ENCODE measurements at regions not wholly inside any gene's neighbourhood (a gene's known extent, or its start where the extent isn't known, plus 50 kb on each side); places are given as distances from the start of the nearest gene placed in this dataset.

DNA sequence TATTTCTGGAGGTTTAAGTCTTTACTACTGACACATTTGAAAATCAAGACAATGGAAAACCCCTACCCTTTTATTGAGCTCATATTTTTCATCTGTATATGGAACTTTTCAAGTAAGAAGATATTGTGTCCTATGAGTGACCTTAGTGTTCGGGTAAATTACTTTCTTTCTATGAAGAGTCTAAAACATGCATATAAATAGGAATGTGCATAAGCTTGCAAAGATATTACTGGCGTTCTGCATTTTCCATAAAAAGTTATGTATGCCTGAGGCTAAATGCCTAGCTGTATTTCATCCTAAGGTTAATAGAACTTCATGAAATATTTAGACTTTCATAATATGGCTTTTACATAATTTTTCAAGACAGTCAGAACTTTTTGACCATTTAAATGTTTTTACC lies 495.8 kb upstream of the ADAMTS5 start:
- no peak for DNase-seq

DNA sequence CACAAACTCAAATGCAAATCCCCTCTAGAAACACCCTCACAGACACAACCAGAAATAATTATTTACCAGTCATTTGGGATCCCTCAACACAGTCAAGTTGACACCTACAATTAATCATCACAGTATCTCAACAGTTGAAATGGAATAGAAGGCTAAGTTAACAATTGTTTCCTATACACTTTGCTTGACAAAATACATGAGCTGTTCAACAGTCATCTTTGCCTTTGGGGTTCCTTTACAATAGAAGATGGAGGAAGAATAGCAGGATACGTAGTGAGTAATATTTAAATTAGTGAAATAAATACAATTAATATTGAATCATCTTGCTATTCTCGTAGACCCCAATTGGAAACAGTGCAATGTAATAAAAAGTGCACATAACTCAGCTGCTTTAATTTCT lies 487.3 kb upstream of the ADAMTS5 start:
- no peak for DNase-seq

DNA sequence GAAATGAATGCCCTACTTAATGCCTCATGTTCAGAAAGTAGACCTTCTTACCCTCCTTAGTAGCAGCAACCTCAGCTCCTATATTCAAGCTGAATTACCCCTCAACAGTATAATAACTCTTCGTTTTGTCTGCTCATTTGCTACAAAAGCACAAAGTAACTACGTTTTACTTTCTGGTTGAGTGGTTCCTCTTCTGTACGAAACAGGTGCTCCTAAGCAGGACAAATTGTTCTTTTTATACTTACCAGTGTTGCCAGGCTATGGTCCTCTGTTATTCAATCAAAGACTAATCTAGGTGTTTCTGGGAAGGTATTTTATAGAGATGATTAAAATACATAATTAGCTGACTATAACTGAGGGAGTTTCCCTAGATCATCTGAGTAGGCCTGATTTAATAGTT lies 484.2 kb upstream of the ADAMTS5 start:
- DNase-seq = no peak

DNA sequence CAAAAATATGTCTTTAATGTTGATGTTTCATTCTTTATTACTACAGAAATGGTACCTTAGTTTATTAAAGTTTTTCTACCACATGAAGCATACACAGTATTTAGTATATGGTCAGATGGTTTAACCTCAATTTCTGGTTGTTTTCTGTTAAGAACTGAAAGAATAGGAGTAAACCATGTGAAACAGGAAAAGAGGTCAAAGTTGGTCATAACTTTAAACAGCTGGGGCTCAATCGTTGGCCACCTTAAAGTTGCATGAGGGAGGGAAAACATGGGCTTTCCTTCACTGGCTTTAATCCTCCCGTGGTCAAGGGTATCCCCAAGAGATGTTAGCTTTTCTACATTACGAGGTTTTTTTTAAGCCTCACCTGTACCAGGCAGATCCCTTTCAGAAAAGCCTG lies 483.3 kb upstream of the ADAMTS5 start:
- no peak for DNase-seq

DNA sequence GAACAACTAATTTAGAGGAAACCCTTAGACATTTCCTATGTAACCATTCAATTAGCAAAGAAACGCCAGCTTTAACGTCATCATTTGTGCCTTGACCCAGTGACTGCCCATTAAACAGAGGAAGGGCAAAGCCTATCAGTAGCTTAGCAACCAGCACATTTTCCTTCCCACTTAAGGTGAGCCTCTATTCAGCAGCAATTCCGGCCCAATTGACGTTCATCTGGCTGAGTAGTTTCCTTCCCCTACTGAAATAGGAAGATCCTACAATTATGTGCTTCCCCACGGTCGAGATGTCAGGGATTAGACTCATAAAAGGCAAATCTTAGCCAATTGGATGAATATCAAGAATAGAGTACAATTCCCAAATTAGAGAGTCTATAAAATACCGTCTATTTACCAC lies 482.1 kb upstream of the ADAMTS5 start:
- no peak for DNase-seq

DNA sequence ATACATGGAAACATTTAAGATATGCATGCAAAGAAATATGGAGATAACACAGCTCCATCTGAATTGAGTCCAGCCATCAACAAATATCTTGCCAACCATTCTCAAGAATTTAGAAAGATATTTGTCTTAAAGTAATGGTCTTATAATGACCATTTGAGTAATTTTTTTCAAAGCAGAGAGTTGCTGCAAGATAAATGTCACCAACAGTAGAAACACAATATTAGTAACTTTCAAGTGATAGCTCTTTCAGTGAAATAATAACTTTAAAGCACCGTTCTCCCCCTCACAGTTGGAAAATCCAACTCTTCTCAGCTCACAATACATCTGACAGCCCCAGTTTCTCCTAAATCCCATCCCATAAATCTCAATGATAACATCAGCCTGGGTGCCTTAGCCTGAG lies 481.0 kb upstream of the ADAMTS5 start:
- no peak for DNase-seq

DNA sequence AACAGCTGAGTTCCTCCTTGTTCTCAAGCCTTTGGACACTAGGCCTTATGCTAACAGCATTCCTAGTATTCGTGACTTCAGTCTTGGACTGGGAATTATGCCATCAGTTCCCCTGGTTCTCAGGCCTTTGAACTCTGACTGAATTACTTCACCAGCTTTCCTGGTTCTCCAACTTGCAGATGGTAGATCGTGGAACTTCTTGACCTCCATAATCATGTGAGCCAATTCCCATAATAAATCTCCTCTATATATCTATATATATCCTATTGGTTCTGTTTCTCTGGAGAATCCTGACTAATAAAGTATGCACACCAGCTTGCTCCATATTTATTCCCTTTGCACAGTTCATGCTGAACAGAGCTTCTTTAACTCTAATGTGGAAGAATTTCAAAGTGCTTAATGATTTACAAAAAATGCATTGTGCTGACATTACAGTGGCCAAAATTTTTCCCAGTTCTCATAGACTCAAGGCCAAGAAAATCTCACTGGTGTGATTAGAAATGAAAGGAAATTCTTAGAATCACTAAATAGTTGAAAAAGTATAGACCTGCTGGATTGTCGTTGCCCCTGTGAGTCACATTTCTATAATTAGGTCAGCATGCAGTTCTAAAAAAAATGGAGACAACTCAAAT lies 462.9 kb upstream of the ADAMTS5 start:
- DNase-seq = no peak

DNA sequence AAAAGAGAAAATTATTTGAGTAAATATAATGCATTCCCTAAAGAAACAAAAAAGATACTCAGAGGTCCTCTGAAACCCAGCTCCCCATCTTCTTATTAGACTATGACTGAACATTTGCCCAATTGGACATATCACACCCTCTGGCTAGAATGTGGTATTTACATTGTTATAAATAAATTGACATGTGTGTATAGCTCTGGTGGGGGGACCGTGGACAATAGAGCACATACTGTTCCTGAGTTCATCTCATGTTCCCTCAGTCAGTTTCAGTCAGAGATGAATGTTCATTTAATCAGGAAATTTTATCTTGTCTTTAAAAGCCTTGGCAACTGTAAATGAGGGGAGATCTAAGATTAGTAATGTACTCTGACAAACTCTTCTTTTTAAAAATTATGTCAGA lies 459.3 kb upstream of the ADAMTS5 start:
- no peak for DNase-seq

DNA sequence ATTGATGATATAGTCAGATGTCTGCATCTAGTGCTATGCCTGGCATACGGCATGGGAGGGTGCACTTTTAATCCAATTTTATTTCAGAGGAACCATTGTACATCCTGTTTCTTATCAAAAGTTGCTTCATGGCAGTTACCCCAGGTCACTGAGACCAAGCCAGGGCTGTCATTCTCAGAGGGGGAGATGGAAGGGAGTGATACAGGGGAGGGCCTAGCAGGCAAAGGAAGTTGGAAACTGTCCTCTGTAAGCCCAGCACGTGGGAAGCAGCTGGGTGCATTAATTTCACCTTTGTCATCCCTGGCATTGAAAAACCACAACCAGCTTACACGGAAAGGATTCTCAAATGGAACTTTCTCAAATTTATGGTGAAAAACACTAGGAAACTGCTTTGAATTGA lies 458.7 kb upstream of the ADAMTS5 start:
- DNase-seq = no peak

DNA sequence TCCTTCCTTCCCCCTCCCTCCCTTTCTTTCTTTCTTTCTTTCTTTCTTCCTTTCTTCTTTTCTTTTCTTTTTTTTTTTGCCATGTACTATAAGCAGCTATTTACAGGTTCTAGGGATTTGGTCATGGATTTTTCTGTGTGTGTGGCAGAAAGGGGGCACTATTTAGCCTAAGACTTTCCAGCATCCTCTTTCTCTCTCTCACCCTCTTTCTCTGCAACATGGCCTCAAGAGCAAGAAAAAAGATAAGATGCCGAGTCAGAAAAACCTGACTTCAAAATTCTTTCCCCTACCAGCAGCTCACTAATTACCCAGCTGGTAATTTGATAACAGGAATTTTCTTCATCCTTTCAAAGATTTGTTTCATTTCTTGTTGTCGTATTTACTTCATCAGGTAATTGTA lies 458.3 kb upstream of the ADAMTS5 start:
- no peak for DNase-seq

DNA sequence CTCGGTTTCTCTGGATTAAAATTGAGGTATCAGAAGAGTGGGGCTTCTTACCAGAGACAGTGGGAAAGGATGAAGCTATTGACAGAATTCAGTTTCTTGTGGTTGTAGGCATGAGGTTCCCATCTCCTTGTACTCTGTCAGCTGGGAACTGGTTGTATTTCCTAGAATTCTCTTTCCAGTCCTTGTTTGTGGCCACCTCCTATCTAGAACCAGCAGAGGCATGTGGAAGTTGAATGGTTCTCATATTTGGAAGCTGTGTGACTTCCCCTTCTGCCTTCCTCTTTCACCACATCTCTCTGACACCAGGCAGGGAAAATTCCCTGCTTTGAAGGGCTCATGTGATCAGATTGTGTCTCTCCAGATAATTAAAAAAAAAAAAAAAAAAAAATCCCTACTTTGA lies 457.7 kb upstream of the ADAMTS5 start:
- DNase-seq = no peak

DNA sequence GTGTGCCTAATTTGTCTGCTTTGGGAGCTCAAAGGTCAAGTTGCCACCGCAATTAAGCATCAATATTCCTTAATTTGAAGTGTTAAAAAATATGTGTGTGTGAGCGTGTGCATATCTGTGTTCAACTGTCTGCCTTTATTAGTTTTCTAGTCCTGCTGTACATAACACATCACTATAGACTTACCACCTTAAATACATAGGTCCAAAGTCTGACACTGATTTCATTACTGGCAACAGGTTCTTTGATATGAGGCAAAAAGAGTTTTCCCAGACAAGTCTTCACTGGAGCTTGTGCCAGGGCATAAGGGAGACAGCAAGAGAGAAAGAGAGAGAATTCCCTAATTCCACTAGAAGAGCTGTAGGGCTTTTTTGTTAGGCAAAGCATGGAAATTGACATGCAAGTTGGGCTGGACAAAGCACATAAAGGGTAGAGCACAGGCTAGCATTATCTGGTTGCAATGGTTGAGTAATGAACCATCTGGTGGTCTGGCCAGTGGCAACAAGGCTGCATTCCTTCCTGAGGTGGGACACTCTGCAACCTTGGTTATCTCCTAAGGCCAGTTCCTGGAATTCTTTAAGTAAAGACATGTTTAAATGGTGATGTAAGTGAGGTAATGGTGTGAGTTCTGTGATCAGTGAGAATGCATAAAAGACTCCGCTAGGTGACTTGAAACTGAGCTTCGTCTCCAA lies 457.2 kb upstream of the ADAMTS5 start:
- no peak for DNase-seq

DNA sequence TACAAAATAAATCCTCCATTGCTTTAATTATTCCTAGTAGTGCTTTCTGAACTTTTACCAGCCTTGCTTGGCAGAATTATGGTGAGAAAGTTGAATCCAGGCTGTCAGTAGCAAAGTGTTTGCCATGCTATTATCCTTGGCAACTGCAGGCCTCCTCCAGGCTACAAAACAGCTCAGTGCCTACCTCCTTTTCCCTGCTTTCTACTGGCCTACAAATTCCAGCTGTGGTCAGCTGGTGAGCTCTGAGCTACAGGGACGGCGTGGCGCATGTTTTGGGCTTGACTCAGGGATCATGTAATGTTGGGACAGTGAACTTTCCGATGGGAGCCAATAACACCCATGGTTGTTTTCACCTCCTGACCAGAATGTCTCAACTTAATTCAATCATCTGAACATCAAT lies 456.1 kb upstream of the ADAMTS5 start:
- DNase-seq = no peak

DNA sequence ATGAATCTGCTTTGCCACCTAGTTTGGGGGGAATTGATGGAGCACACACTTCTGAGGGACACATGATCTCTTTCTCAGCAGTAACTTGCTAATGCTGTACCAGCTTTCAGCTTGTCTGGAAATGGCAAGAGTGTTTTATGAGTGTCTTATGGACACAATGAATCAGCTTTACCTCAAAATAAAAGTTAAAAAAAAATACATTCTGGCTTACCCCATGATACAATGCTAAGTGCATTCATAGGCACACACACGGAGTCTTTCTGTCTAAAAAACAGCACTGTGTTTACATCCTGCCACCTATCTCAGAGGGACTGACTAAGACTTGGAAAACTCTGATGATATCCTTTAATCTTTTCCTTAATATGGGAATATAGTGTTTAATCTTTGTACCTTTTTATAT lies 455.5 kb upstream of the ADAMTS5 start:
- no peak for DNase-seq

DNA sequence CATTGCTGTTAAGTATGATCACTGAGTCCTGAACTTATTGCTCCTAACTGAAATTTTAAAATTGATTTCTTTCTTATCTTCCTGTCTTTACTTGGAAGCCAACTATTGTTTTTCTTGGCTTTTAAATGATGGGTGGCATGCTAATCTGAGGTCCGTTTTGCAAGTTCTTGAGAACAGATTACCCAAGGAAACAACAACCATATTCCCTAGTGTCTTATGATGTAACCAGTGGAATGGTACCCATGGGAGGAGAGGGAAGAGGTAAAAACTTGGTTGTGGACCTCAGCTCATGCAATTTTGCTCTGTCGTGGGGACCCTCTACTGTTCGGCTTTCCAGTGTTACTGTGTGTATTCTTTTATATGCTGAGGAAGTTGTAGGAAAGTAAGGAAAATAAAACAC lies 454.8 kb upstream of the ADAMTS5 start:
- no peak for DNase-seq

DNA sequence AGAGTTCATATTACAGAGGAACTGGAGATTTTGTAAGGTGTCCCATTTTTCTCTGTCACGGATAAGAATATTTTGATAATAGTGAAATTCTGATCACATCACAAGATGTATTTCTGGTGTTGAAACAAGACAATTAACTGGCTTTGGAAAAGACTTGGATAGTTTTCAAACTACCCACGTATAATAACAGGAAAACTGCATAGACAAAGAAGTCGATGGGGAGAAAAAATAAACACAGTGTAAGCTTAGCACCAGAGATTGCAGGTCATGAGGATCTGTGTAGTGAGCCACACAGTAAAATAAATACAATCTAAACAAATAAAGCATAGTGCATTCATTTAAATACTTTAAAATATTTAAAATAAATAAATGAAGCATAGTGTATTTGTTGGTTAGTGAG lies 452.3 kb upstream of the ADAMTS5 start:
- DNase-seq = no peak

DNA sequence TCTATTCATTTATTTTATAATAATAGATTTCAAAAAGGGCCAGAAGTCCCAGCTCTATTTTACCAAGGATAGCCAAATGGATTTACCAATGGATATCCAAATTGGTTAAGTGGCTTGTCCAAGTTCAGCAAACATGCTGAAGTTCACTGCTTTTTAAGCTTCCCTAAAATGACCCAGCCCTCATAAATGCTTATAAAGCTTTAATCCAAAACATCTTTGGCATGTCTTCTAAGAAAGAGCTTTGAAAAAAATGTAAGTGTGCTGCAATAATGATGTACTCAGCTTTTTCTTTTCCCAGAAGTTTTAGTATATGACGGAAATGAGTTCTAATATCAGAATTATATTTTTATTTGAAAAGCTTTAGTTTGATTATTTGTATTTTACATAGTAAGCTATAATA lies 451.5 kb upstream of the ADAMTS5 start:
- no peak for DNase-seq

DNA sequence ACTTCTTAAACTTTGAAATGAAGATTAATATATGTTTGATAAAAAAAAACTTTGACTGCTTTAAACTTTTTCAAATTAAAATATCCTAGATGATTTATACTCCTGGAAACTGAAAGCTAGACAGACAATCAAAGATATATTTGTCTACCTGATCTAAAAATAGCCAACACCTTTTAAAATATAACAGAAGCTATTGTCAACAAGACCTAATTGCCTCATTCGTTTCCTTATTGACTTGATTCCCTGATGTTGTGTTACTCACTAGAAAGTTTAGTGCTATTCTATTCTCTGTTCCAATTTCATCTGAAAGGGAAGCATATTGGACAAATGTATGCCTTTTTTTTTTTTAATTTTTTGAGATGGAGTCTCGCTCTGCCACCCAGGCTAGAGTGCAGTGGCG lies 445.6 kb upstream of the ADAMTS5 start:
- no peak for DNase-seq

DNA sequence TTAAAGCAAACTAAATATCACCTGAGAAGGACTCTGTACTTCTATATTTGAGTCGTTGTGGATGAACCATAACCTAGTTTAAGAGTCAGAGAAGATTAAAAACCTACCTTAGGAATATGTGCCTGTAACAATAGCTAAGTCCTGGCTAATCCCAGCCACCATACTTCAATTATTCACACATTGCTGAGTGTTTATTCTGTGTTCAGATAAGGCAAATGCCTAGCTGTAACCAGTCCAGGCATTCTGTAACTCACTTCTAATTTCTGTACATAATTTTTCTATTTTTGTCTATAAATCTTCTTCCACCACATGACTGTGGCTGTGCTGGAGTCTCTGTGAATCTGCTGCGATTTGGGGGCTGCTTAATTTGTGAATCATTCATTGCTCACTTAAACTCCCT lies 441.9 kb upstream of the ADAMTS5 start:
- no peak for DNase-seq

DNA sequence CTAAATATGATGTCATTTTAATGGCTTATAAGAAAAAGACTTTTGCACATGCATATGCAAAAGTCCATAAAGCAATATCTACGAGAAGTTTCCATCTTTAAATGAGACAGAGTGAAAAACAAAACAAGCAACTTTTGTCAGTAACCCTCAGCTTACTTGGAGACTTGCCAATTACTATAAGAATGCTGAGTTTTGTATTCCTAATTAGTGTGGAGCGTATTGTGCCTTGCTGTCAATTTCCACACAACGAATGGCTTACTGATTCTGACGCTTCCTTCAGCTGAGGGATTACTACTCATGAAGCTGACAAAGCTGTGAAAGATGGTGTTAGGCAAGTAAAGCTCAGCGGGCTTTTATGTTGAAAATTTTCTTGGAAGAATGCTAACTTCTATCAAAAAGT lies 440.4 kb upstream of the ADAMTS5 start:
- DNase-seq = no peak

DNA sequence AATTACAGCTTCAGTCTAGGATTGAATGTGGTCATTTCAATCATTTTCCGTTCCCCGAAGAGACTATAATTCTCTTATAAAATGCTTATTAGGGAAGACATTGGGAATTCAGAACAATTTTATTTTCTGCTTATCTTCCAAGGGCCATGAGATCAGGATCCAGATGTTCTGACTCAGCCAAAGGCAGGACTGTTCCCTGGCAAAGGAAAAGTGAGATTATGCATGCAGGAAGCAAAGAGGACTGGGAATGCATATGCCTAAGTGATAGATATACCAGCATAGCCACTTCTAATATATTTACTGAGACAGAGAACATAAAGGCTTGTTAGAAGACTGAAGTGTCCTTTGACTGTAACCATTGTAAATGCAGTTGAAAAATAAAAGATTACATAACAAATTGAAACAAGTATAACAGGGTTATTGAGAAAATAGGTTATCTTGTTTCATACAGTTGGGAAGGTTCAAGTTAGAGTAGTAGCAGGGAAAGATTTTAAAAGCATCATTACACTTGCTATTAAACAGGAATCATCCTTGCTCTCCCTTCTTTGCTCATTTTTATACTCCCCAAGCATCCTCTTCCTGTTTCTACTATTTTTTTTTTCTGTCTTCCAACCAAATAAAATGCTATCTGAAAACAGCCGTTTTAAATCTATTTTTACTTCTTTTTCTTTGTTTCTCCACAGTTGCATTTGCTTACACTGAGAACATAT lies 439.6 kb upstream of the ADAMTS5 start:
- DNase-seq = no peak

DNA sequence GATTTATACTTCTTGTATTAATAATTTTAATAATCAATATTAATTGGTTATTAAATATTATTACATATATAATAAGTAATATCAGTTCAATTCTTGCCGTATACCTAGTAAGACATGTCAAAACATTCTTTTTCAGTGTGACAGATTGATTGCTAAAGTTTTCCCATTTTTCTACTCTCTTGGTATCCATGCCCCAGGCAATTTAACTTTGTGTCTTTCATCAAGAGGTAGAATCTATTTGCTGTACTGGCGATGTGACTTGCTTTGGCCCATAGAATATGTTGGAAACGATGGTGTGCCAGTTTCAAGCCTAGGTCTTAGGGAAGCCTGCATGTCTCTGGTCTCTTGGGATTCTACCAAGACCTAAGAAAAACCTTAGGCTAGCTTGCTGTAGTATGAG lies 436.1 kb upstream of the ADAMTS5 start:
- DNase-seq = no peak

DNA sequence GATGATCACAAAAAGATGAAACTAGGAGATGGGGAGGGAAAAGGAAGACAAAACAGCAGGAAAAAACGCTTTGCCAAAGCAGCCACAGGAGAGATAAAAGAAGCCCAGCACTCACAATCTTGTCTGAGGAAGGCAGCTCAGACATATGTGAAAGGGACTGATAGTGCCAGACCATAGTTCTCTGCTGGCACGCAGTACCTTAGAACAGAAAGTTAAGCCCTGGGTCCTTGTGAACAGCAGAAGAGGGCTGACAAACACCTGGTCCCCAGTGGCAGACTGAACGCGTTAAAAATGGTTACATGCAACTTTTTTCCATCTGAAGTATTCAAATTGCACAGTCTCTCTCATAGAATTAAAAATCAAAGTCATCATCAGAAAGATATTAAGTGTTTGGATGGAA lies 433.2 kb upstream of the ADAMTS5 start:
- no peak for DNase-seq

DNA sequence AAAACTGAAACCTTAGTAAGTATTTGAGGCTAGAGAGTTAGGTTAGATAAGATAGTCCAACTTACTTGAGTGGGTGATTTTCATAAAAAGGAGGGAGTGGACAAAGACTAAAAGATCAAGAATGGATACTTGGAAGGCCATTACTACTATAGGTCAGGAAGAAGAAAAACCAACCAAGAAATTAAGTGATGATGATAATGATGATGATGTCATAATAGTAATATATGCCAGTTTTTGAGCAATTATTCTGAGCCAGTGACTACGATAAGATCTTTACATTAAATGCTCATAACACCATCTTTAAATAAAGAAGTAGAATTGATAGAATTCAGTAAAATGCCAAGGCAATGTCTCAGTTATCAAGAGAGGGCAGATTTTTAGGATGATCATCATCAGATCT lies 430.7 kb upstream of the ADAMTS5 start:
- no peak for DNase-seq

DNA sequence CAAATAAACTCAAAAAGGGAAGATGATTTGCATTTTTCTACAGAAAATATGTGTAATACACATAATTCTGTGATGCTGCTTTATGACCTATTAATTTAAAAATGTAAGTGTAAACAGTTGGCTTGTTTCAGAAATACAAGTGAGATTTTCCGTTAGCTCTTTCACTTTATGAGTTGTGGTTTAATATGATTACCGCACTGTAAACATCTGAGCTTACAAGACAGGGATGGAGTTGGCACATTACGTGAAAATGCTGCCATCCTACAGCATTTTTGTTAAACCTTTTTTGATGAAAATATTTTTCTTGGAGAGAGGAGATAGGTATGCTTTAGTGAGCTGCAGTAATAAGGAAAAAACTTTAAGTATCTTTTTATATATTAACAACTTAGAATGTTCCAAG lies 426.8 kb upstream of the ADAMTS5 start:
- DNase-seq = no peak

Data from stimulated activated CD8-positive, alpha-beta memory T cell treated with anti-CD3 and anti-CD28 coated beads, Interleukin-4, amount 100 ng/mL, for 48 hours (primary cell).